Right atrium auricular region (tissue), 2 donors: ENCODE measurements at regions not wholly inside any gene's neighbourhood (a gene's known extent, or its start where the extent isn't known, plus 50 kb on each side); places are given as distances from the start of the nearest gene placed in this dataset.

Experiments
- DNase-seq: peaks from one replicate; pipeline ENCODE4 v3.0.0-alpha.2; 2019; ENCODE audit warnings: low spot score
- H3K27ac ChIP-seq, 2 donors: fragments of 200-600 bp; sonication (generic); 1 replicate in 1 of 2; 2 replicates in 1 of 2; pipeline ENCODE4 v1.5.1; 2016 to 2019
- H3K27me3 ChIP-seq, 2 donors: fragments of 200-600 bp; sonication (generic); one replicate each; pipeline versions ENCODE4 v1.5.1 to v1.6.0; 2017 to 2019
- H3K36me3 ChIP-seq: fragments of 200-600 bp; sonication (generic); one replicate; pipeline ENCODE4 v1.5.1; 2016
- H3K4me1 ChIP-seq, 2 donors: fragments of 200-600 bp; sonication (generic); one replicate each; pipeline versions ENCODE4 v1.5.1 to v1.6.0; 2017 to 2019
- H3K4me3 ChIP-seq, 2 donors: fragments of 200-600 bp; sonication (generic); 1 replicate in 1 of 2; 2 replicates in 1 of 2; pipeline ENCODE4 v1.5.1; 2017 to 2019; ENCODE audit warnings: mild to moderate bottlenecking in 1 of 2, moderate library complexity in 1 of 2
- H3K9me3 ChIP-seq, 2 donors: fragments of 200-600 bp; sonication (generic); one replicate each; pipeline ENCODE4 v1.5.1; 2019
- TF ChIP-seq, protein P1 (sequence below), 2 donors: fragments of 200-600 bp; sonication (generic); IDR thresholded peaks; one replicate each; pipeline ENCODE4 v1.5.1; 2019; ENCODE audit warnings: antibody characterized with exemption in 2 of 2

- Histone ChIP-seq H3K4me3 (no peak overlapping the region), H3K27ac (no peak overlapping the region), H3K9me3 (peaks cover 5 to 51% of the 10 kb centered on the region in 2 donors), H3K27me3 (no peaks in the 10 kb centered on the region), H3K4me1 (no peaks in the 10 kb centered on the region), H3K36me3 (no peaks in the 10 kb centered on the region)
- DNase-seq: no peak
- TF ChIP-seq, protein P1, sequence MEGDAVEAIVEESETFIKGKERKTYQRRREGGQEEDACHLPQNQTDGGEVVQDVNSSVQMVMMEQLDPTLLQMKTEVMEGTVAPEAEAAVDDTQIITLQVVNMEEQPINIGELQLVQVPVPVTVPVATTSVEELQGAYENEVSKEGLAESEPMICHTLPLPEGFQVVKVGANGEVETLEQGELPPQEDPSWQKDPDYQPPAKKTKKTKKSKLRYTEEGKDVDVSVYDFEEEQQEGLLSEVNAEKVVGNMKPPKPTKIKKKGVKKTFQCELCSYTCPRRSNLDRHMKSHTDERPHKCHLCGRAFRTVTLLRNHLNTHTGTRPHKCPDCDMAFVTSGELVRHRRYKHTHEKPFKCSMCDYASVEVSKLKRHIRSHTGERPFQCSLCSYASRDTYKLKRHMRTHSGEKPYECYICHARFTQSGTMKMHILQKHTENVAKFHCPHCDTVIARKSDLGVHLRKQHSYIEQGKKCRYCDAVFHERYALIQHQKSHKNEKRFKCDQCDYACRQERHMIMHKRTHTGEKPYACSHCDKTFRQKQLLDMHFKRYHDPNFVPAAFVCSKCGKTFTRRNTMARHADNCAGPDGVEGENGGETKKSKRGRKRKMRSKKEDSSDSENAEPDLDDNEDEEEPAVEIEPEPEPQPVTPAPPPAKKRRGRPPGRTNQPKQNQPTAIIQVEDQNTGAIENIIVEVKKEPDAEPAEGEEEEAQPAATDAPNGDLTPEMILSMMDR (IDR thresholded peaks at IDR 0.05): no peak
Measured at GRCh38 chr5:4561403-4561802, 578.7 kb upstream of the ADAMTS16 start.

DNA sequence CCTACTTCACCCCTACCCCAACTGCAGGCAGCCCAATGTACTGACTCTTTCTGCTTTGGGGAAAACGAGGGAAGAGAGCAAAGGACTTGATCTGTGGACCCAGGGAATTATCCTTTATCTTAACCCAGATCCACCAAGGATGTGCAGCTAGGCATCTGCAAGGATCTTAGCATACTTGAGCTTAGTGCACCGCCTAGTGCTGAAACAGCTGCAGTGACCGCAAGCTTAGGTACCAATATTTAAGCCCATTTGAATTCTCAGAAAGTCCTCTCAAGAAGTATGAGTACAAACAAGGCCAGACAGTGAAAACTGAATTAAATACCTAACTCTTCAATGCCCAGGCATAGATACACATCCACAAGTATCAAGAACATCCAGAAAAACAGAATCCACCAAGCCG is 576.7 kb upstream of the ADAMTS16 start:
- TF ChIP-seq, protein P1 (IDR thresholded peaks at IDR 0.05): no peak
- Histone ChIP-seq H3K36me3 (no peaks in the 10 kb centered on the region), H3K9me3 (peaks cover 5 to 51% of the 10 kb centered on the region in 2 donors), H3K4me1 (no peaks in the 10 kb centered on the region), H3K27me3 (no peaks in the 10 kb centered on the region), H3K4me3 (no peak overlapping the region), H3K27ac (no peak overlapping the region)
- DNase-seq: no peak

DNA sequence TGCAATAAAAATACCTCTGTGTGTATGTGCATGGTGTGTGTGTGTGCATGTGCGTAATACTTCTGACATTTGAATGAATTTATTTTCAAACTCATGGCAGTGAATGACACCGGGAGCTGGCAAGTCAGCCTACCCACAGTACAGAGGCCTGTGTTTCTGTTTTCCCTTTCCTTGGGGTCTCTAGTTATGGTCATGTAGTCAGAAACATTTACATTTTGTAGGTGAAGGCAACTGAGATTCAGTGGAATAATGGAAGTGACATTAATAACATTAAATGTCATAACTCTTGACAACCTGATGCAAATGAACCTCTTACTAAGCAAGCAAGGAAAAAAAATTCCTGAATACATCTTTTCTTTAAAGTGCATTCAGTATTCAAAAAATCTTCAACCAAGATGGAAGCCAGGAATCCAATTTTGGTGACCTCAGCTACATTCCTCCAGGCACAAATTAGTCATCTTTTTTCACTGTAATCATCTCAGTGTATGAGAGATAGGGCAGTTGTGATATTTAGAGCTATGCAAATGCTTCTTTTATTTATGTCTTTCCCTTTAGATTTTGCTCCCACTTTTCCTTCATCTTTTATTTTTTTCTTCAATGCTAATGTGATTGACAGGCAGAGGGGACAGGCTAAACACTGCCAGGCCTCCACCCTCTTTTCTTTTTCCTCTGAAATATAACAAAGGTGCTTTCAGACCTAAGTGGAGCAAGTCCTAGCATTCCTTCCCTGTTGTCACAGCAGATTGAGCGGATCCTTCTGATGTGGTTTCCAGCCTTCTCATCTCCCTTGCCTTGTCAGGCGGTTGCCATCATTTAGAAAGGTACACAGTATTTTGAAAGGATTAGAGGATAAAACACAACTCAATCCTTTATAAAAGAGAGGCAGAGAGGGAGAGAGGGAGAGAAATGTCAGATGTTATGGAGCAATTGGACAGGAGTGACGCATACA is 569.8 kb upstream of the ADAMTS16 start:
- no peak for DNase-seq
- Histone ChIP-seq H3K9me3 (peaks cover 0 to 2% of the 10 kb centered on the region in 2 donors), H3K36me3 (no peaks in the 10 kb centered on the region)

DNA sequence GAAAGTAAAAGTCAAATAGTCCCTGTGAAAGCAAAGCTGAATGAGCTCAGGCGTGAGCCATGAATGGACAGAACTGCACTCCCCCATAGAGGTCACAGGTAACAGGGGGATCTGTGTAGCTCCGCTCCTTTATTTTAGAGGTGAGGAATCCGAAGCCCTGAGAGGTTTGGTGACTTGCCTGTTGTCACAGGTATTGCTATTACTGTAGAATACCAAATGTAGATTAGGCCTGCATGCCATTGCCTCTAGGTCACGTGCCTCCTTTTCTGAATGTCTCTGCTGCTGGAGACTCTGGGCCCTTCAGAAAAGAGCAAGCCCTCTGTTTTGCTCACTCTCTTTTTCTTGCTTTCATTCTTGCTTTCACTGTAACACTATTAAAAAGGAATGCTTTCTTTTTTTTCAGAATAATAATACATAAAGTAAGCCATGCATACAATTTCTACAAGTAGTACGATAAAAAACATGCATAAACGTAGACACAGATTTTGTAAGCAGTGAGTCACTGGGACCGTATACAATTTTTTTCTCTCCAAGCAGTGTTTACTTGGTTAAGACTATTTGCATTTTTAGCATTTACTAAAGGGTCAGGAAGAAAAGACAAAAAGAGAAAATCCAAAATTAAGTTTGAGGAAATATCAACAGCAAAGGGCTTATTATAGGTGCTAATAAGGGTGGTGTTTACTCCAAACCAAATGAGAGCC is 568.7 kb upstream of the ADAMTS16 start:
- Histone ChIP-seq H3K9me3 (no peaks in the 10 kb centered on the region), H3K36me3 (no peaks in the 10 kb centered on the region), H3K4me3 (no peak overlapping the region), H3K27ac (no peak overlapping the region), H3K27me3 (no peaks in the 10 kb centered on the region), H3K4me1 (no peaks in the 10 kb centered on the region)
- TF ChIP-seq, protein P1 (IDR thresholded peaks at IDR 0.05): no peak
- DNase-seq: no peak

More for the DNA sequence above, 569.8 kb upstream of the ADAMTS16 start:
- Histone ChIP-seq H3K4me1 (no peaks in the 10 kb centered on the region), H3K27me3 (no peaks in the 10 kb centered on the region), H3K4me3 (no peak overlapping the region), H3K27ac (no peak overlapping the region)
- TF ChIP-seq, protein P1 (IDR thresholded peaks at IDR 0.05): no peak

- Histone ChIP-seq H3K4me1 (no peaks in the 10 kb centered on the region), H3K27ac (no peak overlapping the region), H3K36me3 (no peaks in the 10 kb centered on the region), H3K9me3 (no peaks in the 10 kb centered on the region), H3K4me3 (no peak overlapping the region), H3K27me3 (no peaks in the 10 kb centered on the region)
- DNase-seq: no peak
- TF ChIP-seq, protein P1 (IDR thresholded peaks at IDR 0.05): no peak
Measured at GRCh38 chr5:4572311-4573100, 567.6 kb upstream of the ADAMTS16 start.
